GM21723 (cell line): ENCODE measurements at regions not wholly inside any gene's neighbourhood (a gene's known extent, or its start where the extent isn't known, plus 50 kb on each side); places are given as distances from the start of the nearest gene placed in this dataset.
"Not testable (repeated sequence)": the region's sequence is repeated elsewhere in the genome, so short reads cannot be mapped to it uniquely, and the experiment has no call there.

Experiments used
- ATAC-seq: cut with Tn5 transposase; IDR thresholded peaks from one replicate; pipeline ENCODE4 v1.9.1; 2021; ENCODE audit warnings: mild to moderate bottlenecking, moderate library complexity; ENCODE audit not compliant: unreplicated experiment

DNA sequence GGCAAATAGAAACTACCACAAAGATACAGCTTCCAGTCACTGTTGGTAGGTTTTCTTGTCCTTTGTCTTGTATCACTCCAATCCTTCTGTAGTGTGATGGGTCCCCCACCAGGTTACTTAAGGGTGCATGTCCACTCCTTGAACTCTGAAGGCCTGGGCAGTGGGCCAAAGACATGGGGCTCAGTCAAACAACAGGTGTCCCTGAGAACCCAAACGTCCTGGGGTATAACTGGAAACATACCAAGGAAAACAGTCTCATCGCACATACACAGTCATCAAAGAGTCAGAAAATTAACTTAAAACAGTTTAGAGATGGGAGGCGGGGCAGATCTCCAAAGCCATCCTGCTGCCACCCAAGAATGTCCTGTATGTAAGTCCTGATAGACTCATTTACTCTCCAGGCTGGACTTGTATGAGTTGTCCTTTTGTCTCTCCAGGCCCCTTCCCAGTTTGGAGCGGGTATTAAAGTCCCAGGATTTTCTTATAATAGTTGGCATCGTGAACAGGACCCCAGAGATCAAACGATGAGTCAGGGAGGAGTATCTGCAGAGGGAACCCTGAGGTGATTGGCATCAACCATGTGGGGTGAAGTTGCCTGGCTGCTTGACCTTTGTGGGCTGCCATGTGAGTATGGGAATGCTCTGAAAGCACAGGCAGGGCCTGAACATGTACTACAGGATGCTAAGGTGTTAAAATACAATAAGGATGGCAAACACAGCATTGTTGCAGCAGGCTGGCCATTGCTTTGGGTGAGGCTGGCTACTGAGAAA lies 613.2 kb upstream of the KLF12 start:
- ATAC-seq, result no peak

- ATAC-seq, result no peak
These were observed 609.8 kb upstream of the KLF12 start for GRCh38 chr13:74743992-74744391.

- ATAC-seq, result no peak
These were observed 607.5 kb upstream of the KLF12 start for GRCh38 chr13:74741732-74742131.

- ATAC-seq, result no peak
These were observed 598.7 kb upstream of the KLF12 start for GRCh38 chr13:74732736-74733385.

DNA sequence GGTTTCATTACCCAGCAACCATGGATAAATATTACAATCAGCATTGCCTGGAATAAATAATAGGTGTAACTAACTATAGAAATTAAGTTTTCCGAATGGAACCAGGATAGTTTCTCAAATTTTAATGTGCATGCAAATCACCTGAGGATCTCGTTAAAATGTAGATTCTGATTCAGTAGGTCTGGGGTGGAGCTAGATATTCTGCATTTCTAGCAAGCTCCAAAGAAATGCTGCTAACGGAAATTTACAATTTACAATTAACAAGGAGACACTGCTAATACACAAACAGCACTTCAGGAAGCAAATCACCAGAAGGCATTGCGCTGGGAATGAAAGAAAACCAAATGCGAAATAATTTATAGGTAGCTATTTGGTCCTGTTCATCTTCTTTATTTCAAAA lies 597.5 kb upstream of the KLF12 start:
- no peak for ATAC-seq

DNA sequence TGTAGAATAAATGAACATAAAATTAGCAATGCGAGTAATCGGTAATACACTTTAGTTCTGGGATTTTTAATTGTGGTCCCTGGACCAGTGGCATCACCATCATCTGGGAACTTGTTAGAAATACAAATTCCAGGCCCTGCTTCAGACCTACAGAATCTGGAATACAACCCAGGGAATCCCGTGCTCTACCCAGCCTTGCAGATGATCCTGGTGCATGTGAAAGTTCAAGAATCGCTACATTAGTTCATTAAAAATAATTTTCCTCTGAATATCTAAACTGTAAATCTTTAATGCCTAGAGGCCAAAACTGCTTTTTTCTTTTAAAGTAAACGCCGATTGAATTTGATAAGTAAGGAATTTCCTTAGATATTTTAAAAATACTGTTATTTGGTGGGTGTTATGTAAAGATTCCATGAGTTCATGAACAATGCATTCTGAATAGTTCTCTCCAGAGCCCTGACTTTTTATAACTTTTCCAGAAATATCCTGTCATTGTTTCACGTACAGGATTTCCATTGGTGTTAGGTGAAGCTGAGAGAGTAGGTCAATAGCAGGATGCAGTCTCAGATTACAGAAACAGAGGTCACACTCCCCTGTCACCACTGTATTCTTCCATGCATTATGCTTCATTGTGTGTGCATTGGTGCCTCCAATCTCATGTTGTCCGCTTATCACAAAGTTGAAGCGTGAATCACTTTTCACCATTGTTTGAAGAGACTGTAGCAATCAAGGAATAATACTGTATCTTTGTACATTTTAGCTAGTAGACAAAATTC lies 596.5 kb upstream of the KLF12 start:
- ATAC-seq, result no peak

DNA sequence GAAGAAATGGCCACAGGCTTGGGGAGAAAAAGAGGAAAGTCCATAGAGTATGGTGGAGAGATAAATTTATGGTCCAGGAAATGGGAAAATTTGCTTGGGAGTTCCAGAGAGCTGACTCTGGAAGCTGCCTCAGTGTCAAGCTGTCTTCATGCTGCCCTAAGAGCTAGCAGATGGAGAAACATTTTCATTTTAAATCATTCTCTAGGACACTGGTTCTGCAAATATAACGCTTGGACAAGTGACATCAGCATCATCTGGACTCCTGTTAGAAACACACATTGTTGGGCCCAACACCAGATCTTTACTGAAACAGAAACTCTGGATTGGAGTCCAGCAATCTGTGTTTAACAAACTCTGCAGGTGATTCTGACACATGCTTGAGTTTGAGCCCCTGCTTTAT lies 592.0 kb upstream of the KLF12 start:
- no peak for ATAC-seq

- not testable (repeated sequence) for ATAC-seq
These were observed 584.1 kb upstream of the KLF12 start for GRCh38 chr13:74718232-74718842.

DNA sequence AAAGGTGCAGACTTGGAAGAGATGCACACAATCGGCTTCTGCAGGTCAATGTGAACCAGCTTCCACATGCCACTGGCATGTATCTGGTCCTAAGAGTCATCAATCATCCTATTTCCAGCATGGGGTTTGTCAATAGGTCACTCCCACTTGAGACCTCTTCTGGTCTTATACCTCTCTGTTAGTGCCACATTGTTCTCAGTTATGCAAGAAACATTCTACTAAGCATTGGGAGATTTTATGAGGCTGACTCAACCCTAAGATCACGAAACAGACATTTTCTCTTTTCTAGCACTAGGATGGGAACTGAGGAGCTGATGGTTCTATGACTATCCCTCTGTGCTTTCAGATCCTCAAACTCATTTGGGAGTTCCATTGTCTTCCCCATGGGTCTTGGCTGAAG lies 581.5 kb upstream of the KLF12 start:
- no peak for ATAC-seq

GRCh38 chr13:74710006-74710405 lies 575.8 kb upstream of the KLF12 start:
- ATAC-seq, result no peak

DNA sequence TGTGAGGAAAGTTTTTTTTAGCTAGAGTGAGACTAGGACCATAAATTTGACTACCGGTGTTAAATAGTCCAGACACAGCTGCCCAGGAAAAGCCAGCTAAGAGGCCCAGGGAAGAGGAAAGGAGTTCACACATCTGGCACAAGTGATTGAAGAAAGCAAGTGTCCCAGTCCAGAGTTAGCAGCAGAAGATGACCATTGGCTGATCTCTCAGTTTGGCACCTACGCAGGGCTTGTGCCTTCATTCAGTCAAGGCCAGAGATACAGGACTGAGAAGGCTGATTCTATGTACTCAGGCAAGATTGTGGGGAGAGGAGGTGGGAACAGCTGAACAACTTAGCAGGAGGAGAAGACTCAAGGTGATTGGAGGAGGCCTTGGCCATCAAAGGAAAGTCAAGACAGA lies 575.0 kb upstream of the KLF12 start:
- ATAC-seq, result no peak

DNA sequence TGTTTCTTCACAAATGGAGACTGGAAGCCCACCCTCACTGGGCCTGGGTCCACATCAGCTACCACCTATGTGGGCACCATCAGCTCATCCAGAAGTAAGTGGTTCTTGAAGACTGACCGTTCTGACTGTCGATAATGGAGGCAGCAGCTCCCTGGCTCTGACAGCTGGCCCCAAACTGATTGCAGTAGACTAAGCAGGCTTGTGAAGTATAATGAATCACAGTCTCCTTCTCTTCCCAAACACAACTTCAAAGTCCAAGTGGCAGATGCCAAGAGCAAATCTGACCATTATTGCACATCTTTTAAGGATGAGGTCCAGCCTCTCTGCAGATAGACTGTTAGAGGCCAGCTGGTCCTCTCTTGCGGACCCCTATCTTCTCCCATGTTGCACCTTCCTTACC lies 574.4 kb upstream of the KLF12 start:
- ATAC-seq, result no peak

- no peak for ATAC-seq
These were observed 573.1 kb upstream of the KLF12 start for GRCh38 chr13:74707291-74707690.

DNA sequence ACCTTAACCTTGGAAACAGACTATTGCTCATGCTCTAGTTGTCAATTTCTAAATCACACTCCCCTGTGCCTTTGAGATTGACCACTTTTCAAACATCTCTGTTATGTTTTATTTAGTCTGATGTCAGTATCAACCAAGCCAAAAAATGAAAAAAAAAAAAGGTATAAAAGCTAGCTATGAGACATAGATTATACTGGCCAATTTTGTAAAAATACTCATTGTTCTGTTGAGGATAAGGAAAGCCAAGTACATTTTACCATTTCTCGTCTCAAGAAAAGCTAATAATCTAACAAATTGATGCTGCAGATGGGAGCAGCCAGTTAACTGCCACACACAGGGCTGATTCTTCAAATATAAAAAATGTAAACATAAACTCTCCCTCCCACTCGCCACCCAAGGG lies 572.6 kb upstream of the KLF12 start:
- no peak for ATAC-seq

- no peak for ATAC-seq
These were observed 571.2 kb upstream of the KLF12 start for GRCh38 chr13:74705438-74705837.

DNA sequence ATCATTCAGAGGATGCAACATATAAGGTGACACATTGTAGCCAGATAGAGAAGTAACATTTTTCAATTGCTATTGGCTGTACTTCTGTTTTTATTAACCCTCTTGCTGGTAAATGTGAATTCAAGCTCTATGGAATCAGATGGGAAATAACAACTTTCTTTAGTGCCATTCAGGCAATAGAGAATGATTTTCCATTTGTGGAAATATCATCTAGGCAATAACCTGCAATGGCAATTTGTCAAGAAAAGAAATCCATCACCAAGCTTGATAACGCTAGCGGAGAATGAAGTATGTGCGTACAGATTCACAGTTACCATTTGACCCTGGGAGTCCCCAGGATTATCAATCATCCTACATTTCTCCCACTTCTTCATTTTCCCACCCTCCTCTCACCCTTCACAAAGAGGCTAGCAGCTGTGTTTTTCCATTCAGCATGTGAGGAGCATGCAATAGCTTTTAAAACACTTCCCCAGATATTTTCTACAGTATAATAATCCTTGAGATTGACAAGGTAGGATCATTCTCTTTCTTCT lies 569.7 kb upstream of the KLF12 start:
- no peak for ATAC-seq

- ATAC-seq, result no peak
These were observed 562.1 kb upstream of the KLF12 start for GRCh38 chr13:74696148-74696922.

GRCh38 chr13:74695021-74695800 lies 561.0 kb upstream of the KLF12 start:
- ATAC-seq, result no peak

DNA sequence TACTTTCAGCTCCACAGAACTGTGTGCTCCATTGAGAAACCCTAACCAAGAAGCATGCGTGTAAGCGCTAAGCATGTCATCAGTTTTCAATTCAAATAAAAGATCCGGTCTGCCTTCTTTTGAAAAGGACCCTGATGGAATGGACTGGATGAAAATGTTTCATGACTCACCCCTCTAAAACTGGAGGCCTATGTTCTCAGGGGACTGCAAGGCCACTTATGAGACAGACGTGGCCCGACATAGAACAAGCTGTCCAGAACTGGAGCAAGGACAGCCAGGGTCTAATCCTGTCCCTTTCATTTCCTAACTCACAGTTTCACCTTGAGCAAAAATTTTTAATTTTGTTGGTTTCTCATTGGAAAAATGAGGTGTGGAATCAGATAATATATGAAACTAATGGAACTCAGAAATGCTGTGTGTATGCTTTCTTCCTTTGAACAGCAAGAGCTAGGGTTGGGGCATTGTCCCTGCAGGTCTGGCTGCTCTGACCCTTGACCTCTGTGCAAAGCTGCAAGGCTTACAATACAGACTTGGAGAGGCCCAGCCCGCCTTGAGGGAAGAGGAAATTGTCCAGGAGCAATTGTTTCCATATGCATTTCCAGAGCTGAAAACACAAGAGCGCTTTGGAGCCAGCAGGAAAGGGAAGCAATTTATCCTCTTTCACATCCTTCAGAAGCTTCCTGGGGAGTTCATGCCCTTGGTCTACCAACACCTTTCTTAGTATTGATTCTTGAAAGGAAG lies 553.4 kb upstream of the KLF12 start:
- ATAC-seq, result no peak
